HepG2 (cell line): ENCODE measurements at regions not wholly inside any gene's neighbourhood (a gene's known extent, or its start where the extent isn't known, plus 50 kb on each side); places are given as distances from the start of the nearest gene placed in this dataset.

Experiments used
- ATAC-seq: fragments of 200-7000 bp; cut with Tn5 transposase; 3 replicates; pipeline ENCODE4 v1.9.1; 2020; ENCODE audit warnings: mild to moderate bottlenecking, moderate library complexity
- BruUV-seq: library from RNA; stranded (reverse); fragments of 400-500 nt; replicated peaks from 2 replicates; lab custom pipeline; 2021; lab: Mats Ljungman, UMichigan
- CTCF ChIA-PET: fragments of 300-600 bp; formaldehyde crosslinking; extraction: SDS; loops from one replicate; lab custom pipeline; 2021; ENCODE audit warnings: low total read pairs, inconsistent platforms, low intra/inter-chr PET ratio; lab: Yijun Ruan, JAX
- POLR2A ChIA-PET: fragments of 350-600 bp; sonication (Branson Sonifier 250); formaldehyde crosslinking; loops from one replicate; lab custom pipeline; 2020; ENCODE audit warnings: antibody characterized with exemption, inconsistent platforms; lab: Yijun Ruan, JAX
- DNase-seq: peaks from one replicate; pipeline ENCODE4 v3.0.0-alpha.2; 2015; ENCODE audit warnings: low spot score
- FAIRE-seq: peaks from 3 replicates; lab custom pipeline; 2011; peaks lifted over from hg19 to GRCh38; lab: Jason Lieb, UNC
- H2AFZ ChIP-seq: one replicate; pipeline ENCODE4 v1.6.1; 2011; ENCODE audit warnings: low read length, inconsistent platforms
- H3K27ac ChIP-seq: fragments of 300-600 bp; 3 replicates; pipeline ENCODE4 v1.8.0; 2011; ENCODE audit warnings: mixed run types, mild to moderate bottlenecking, mixed read lengths, low read length, inconsistent platforms; ENCODE audit not compliant: insufficient read depth; ENCODE audit errors: extremely low read length
- H3K27me3 ChIP-seq, 2 experiments: fragments of 200-600 bp in 1 of 2; 2 replicates in 1 of 2; 3 replicates in 1 of 2; pipeline versions ENCODE4 v1.6.0 to v1.8.0; 2011; ENCODE audit warnings: low read length in 2 of 2, mild to moderate bottlenecking in 2 of 2, moderate library complexity in 2 of 2, inconsistent platforms in 1 of 2; ENCODE audit not compliant: insufficient read depth in 2 of 2, control insufficient read depth in 1 of 2
- H3K36me3 ChIP-seq, 2 experiments: fragments of 200-600 bp in 1 of 2; replicated peaks in 1 of 2; 2 replicates in 1 of 2; 3 replicates in 1 of 2; pipeline versions ENCODE4 v1.5.1 to v1.8.0; 2011; ENCODE audit warnings: low read length in 2 of 2, inconsistent platforms in 1 of 2; ENCODE audit not compliant: insufficient read depth in 2 of 2, control insufficient read depth in 1 of 2
- H3K4me1 ChIP-seq: 2 replicates; pipeline ENCODE4 v1.5.1; 2012; ENCODE audit warnings: low read length, inconsistent platforms; ENCODE audit not compliant: insufficient read depth
- H3K4me2 ChIP-seq: 2 replicates; pipeline ENCODE4 v1.6.0; 2011; ENCODE audit warnings: low read depth, low read length, inconsistent platforms
- H3K4me3 ChIP-seq, 3 experiments: fragments of 200-600 bp in 1 of 3; sonication (generic), shearing (Covaris generic) in 1 of 3; replicated peaks in 1 of 3; 2 replicates each; pipeline ENCODE4 v1.5.1; 2011 to 2016; ENCODE audit warnings: low read length in 3 of 3, inconsistent platforms in 2 of 3, low read depth in 2 of 3, mild to moderate bottlenecking in 2 of 3, control low read depth in 1 of 3, mixed read lengths in 1 of 3; ENCODE audit not compliant: insufficient read depth in 1 of 3
- H3K79me2 ChIP-seq: one replicate; pipeline ENCODE4 v1.6.1; 2011; ENCODE audit warnings: low read length, inconsistent platforms; ENCODE audit not compliant: insufficient read depth
- H3K9ac ChIP-seq: 2 replicates; pipeline ENCODE4 v1.6.0; 2011; ENCODE audit warnings: mild to moderate bottlenecking, low read depth, low read length, inconsistent platforms; ENCODE audit not compliant: insufficient read depth
- H3K9me3 ChIP-seq: 2 replicates; pipeline ENCODE4 v1.5.1; 2012; ENCODE audit warnings: mild to moderate bottlenecking, low read length
- H4K20me1 ChIP-seq: 2 replicates; pipeline ENCODE4 v1.6.0; 2011; ENCODE audit warnings: inconsistent platforms, mild to moderate bottlenecking, low read length, moderate library complexity; ENCODE audit not compliant: insufficient read depth
- SIN3B ChIP-seq: fragments of 150-350 bp; IDR thresholded peaks from 2 replicates; pipeline ENCODE4 v1.6.1; 2014; ENCODE audit warnings: low read length
- SMAD3 ChIP-seq: sonication (generic); formaldehyde crosslinking; IDR thresholded peaks from 2 replicates; pipeline ENCODE4 v1.4.0; 2020; ENCODE audit warnings: missing genetic modification reagents
- TGIF2 ChIP-seq: IDR thresholded peaks from 2 replicates; pipeline ENCODE4 v1.6.1; 2016; ENCODE audit warnings: control low read depth, missing compliant biosample characterization
- ZBTB39 ChIP-seq: sonication (generic); formaldehyde crosslinking; IDR thresholded peaks from 2 replicates; pipeline ENCODE4 v1.5.0; 2020; ENCODE audit warnings: missing genetic modification reagents
- ZBTB49 ChIP-seq: sonication (generic); formaldehyde crosslinking; IDR thresholded peaks from 2 replicates; pipeline ENCODE4 v1.4.0; 2020; ENCODE audit warnings: missing genetic modification reagents, borderline replicate concordance
- WGBS: methylation state at CpG from one replicate; pipeline ENCODE4 v1.1.6; 2017; ENCODE audit warnings: low lambda C conversion rate; 5-methylcytosine and 5-hydroxymethylcytosine counted together
- in situ Hi-C: cut with HindIII; loops from 2 replicates; pipeline ENCODE4 v1.10.0; 2017; ENCODE audit warnings: low pct_unique_long_range_greater_than_20kb; ENCODE audit not compliant: extremely low pct_ligation_motif_present
- intact Hi-C: fragments of 100-400 bp; cut with micrococcal nuclease; formaldehyde crosslinking; loops from one replicate; pipeline ENCODE4 v1.10.0; 2022; ENCODE audit not compliant: unreplicated experiment

- no peak for TF ChIP-seq ZBTB49
- no peak for TF ChIP-seq ZBTB39
- no peak for TF ChIP-seq TGIF2
- TF ChIP-seq SIN3B, result no peak
- TF ChIP-seq SMAD3 (CRISPR knock-in tag), result no peak
- peak; percentile 18 for DNase-seq
- WGBS, result 5% methylated on average over 4 of the region's 4 CpGs
Measured at GRCh38 chr12:11513288-11513687, 117.9 kb upstream of the PRB2 start.

More at GRCh38 chr12:11513288-11513687, 117.9 kb upstream of the PRB2 start:
- Histone ChIP-seq H3K9ac (no peak overlapping the region), H3K4me3 (no peak overlapping the region), H3K9me3 (no peaks in the 10 kb centered on the region), H3K79me2 (no peaks in the 10 kb centered on the region), H3K27me3 (peaks cover 0 to 7% of the 10 kb centered on the region in 2 experiments; a peak in 1 of 5 replicates), H2AFZ (no peak overlapping the region), H3K27ac (no peak overlapping the region), H3K4me2 (no peak overlapping the region), H3K36me3 (no peaks in the 10 kb centered on the region), H3K4me1 (no peaks in the 10 kb centered on the region), H4K20me1 (no peaks in the 10 kb centered on the region)
- ATAC-seq (no peak), FAIRE-seq (no peak)
- POLR2A ChIA-PET, result no interaction called here
- in situ Hi-C loops, result no loop called here
- CTCF ChIA-PET, result no interaction called here
- no TSS peak for BruUV-seq
- intact Hi-C loops, result no loop called here
